Erythroblast (primary cell): ENCODE measurements at regions not wholly inside any gene's neighbourhood (a gene's known extent, or its start where the extent isn't known, plus 50 kb on each side); places are given as distances from the start of the nearest gene placed in this dataset.
"Not testable (repeated sequence)": the region's sequence is repeated elsewhere in the genome, so short reads cannot be mapped to it uniquely, and the experiment has no call there.

Experiments
- GATA1 ChIP-seq: IDR thresholded peaks from 2 replicates; pipeline ENCODE4 v1.6.1; 2011; ENCODE audit warnings: low read depth, mild to moderate bottlenecking, control low read depth, low read length, moderate library complexity
- POLR2A ChIP-seq: IDR thresholded peaks from 2 replicates; pipeline ENCODE4 v1.6.1; 2011; ENCODE audit warnings: mild to moderate bottlenecking, low read length

DNA sequence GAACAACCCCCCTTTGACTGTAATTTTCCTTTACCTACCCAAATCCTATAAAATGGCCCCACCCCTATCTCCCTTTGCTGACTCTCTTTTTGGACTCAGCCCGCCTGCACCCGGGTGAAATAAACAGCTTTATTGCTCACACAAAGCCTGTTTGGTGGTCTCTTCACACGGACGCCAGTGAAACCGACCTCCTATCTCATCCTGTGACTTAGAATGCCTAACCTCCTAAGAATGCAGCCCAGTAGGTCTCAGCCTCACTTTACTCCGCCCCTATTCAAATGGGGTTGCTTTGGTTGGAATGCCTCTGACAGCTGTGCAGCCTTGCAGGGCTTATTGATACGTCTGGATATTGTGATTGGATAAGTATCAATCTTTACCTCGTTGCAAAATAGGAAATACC is 243.8 kb upstream of the PROK2 start:
- not testable (repeated sequence) for TF ChIP-seq POLR2A, GATA1
